ENCODE measurements at regions not wholly inside any gene's neighbourhood (a gene's known extent, or its start where the extent isn't known, plus 50 kb on each side); places are given as distances from the start of the nearest gene placed in this dataset.

DNA sequence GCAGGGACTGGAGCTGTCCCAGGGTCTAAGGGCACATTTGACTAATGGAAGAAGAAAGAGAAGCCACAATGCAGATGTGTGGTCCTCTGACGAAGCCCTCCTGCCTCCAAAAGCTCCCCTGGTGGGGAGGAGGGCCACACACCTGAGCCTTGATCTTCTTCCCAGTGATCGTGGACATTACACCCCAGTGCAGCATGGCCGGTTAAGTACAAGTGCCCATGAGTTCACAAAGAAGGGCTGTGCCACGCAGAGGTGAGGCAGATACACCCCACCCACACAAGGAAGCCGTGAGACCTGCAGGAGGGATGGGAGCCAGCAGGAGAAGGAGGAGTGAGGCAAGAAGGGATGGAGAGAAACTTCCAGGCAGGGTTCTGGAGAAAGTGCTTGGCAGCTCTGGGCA, 199.0 kb upstream of the MVB12B start (continued):
- TF ChIP-seq, protein P1, sequence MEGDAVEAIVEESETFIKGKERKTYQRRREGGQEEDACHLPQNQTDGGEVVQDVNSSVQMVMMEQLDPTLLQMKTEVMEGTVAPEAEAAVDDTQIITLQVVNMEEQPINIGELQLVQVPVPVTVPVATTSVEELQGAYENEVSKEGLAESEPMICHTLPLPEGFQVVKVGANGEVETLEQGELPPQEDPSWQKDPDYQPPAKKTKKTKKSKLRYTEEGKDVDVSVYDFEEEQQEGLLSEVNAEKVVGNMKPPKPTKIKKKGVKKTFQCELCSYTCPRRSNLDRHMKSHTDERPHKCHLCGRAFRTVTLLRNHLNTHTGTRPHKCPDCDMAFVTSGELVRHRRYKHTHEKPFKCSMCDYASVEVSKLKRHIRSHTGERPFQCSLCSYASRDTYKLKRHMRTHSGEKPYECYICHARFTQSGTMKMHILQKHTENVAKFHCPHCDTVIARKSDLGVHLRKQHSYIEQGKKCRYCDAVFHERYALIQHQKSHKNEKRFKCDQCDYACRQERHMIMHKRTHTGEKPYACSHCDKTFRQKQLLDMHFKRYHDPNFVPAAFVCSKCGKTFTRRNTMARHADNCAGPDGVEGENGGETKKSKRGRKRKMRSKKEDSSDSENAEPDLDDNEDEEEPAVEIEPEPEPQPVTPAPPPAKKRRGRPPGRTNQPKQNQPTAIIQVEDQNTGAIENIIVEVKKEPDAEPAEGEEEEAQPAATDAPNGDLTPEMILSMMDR (IDR thresholded peaks at IDR 0.05; ENCODE audit: low read depth, low read length, missing input control) = no peak

DNA sequence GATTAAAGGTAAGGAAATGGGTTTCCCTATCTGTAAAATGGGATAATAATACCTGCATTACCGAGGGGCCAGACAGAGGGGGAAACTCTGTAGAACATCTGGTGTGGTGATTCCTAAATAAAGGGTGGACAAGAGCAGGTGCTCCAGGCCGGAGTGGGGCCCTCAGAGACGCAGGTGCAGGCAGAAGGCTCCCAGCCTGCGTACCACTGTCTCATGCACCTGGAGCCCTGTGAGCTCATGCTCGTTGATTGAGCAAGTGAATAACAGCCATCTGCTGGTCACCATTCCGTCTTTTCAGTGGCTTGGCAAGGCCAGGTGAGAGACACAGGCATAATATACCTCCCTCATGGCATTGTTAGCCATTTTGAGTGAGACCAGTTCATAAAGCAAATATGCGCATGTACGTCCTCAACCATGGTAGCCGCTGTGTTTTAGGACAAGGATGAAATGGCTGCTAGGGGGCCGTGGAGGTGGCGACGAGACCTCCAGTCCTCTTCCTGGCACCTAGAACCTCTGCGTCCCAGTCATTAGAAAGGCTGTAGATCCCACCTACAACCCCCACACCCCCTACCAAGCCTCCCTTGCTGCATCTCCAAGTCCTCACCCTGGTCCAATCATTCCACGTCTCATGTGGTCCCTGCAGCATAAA, 198.0 kb upstream of the MVB12B start:
- H3K4me3 ChIP-seq (ENCODE audit: low read depth in 1 of 3, low read length in 3 of 3) = no peak overlapping the region
- no peaks in the 10 kb centered on the region for H3K36me3 ChIP-seq (ENCODE audit: control insufficient read depth in 4 of 4, insufficient read depth in 3 of 4, low read depth in 1 of 4, low read length in 3 of 4)
- no peak overlapping the region for H3K27ac ChIP-seq (ENCODE audit: low read depth in 1 of 2, low read length in 2 of 2)
- TF ChIP-seq NR2F2 (IDR thresholded peaks at IDR 0.05) (no peak), JUND (IDR thresholded peaks at IDR 0.05) (no peak), HNF4A (conservative IDR thresholded peaks at IDR 0.05) (no peak), TAF1 (conservative IDR thresholded peaks at IDR 0.05) (no peak)
- TF ChIP-seq, protein P2, sequence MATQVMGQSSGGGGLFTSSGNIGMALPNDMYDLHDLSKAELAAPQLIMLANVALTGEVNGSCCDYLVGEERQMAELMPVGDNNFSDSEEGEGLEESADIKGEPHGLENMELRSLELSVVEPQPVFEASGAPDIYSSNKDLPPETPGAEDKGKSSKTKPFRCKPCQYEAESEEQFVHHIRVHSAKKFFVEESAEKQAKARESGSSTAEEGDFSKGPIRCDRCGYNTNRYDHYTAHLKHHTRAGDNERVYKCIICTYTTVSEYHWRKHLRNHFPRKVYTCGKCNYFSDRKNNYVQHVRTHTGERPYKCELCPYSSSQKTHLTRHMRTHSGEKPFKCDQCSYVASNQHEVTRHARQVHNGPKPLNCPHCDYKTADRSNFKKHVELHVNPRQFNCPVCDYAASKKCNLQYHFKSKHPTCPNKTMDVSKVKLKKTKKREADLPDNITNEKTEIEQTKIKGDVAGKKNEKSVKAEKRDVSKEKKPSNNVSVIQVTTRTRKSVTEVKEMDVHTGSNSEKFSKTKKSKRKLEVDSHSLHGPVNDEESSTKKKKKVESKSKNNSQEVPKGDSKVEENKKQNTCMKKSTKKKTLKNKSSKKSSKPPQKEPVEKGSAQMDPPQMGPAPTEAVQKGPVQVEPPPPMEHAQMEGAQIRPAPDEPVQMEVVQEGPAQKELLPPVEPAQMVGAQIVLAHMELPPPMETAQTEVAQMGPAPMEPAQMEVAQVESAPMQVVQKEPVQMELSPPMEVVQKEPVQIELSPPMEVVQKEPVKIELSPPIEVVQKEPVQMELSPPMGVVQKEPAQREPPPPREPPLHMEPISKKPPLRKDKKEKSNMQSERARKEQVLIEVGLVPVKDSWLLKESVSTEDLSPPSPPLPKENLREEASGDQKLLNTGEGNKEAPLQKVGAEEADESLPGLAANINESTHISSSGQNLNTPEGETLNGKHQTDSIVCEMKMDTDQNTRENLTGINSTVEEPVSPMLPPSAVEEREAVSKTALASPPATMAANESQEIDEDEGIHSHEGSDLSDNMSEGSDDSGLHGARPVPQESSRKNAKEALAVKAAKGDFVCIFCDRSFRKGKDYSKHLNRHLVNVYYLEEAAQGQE (IDR thresholded peaks at IDR 0.05) = no peak
- TF ChIP-seq, protein P3, sequence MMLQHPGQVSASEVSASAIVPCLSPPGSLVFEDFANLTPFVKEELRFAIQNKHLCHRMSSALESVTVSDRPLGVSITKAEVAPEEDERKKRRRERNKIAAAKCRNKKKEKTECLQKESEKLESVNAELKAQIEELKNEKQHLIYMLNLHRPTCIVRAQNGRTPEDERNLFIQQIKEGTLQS (IDR thresholded peaks at IDR 0.05) = no peak
- TF ChIP-seq, protein P4, sequence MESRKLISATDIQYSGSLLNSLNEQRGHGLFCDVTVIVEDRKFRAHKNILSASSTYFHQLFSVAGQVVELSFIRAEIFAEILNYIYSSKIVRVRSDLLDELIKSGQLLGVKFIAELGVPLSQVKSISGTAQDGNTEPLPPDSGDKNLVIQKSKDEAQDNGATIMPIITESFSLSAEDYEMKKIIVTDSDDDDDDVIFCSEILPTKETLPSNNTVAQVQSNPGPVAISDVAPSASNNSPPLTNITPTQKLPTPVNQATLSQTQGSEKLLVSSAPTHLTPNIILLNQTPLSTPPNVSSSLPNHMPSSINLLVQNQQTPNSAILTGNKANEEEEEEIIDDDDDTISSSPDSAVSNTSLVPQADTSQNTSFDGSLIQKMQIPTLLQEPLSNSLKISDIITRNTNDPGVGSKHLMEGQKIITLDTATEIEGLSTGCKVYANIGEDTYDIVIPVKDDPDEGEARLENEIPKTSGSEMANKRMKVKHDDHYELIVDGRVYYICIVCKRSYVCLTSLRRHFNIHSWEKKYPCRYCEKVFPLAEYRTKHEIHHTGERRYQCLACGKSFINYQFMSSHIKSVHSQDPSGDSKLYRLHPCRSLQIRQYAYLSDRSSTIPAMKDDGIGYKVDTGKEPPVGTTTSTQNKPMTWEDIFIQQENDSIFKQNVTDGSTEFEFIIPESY (IDR thresholded peaks at IDR 0.05) = no peak
- no peak overlapping the region for H3K9ac ChIP-seq (ENCODE audit: low read depth in 1 of 2, low read length in 2 of 2)
- DNase-seq (ENCODE audit: low spot score) = peak; percentile 16
- H3K27me3 ChIP-seq (ENCODE audit: control insufficient read depth in 4 of 4, insufficient read depth in 4 of 4, low read length in 3 of 4) = no peaks in the 10 kb centered on the region
- peaks cover 0 to 7% (median 0%) of the 10 kb centered on the region in 4 donors for H3K9me3 ChIP-seq (ENCODE audit: control insufficient read depth in 4 of 4, low read length in 3 of 4)
- 86% methylated on average over 14 of the region's 14 CpGs for WGBS
- no peaks in the 10 kb centered on the region for H3K4me1 ChIP-seq (ENCODE audit: control insufficient read depth in 4 of 4, insufficient read depth in 4 of 4, low read length in 3 of 4)

DNA sequence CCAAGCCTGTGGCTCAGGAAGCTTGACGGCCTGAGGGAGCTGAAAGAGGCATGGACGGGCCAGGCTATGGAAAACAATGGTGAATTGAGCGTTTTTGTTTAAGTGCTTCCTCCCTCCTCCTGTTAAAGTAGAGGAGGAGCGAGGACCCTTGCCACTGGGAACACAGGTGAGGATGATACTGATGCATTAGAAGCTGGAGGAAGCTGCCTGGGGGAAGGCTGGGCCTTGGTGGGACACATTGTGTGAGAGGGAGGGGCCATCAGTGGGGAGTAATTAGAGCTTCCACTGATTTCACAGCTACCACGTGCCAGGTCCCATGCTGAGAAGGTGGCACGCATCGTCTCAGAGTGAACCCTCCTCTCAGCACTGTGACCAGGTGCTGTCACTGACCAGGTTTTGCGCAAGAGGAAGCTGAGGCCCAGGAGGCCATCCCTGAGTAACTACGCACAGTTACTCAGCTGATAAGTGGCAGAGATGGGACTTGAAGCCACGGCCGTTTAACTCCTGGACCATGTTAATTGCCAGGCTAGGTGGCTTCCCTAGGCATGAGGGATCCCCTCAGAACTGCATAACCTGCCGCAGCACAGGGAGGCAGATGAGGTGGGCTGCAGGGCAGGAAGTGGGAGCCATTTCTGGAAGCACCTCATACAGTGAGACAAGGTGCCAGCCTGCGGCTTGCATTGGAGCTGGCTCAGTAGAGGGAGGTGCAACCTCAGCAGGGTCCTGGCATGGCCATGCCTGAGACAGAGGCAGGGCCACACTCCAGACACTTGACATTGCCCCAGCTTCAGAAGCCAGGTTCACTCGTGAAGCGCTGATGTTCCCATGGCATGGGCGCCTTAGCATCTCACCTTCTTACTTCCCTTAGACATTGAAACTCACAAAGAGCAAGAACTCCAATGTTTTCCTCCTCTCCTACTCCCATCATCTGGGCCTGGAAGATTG, 195.3 kb upstream of the MVB12B start:
- Histone ChIP-seq H3K4me1 (ENCODE audit: control insufficient read depth in 4 of 4, insufficient read depth in 4 of 4, low read length in 3 of 4) (no peaks in the 10 kb centered on the region), H3K27me3 (ENCODE audit: control insufficient read depth in 4 of 4, insufficient read depth in 4 of 4, low read length in 3 of 4) (no peaks in the 10 kb centered on the region), H3K36me3 (ENCODE audit: control insufficient read depth in 4 of 4, insufficient read depth in 3 of 4, low read depth in 1 of 4, low read length in 3 of 4) (no peaks in the 10 kb centered on the region), H3K9me3 (ENCODE audit: control insufficient read depth in 4 of 4, low read length in 3 of 4) (peaks cover 0 to 7% (median 0%) of the 10 kb centered on the region in 4 donors), H3K4me3 (ENCODE audit: low read depth in 1 of 3, low read length in 3 of 3) (no peak overlapping the region), H3K9ac (ENCODE audit: low read depth in 1 of 2, low read length in 2 of 2) (no peak overlapping the region), H3K27ac (ENCODE audit: low read depth in 1 of 2, low read length in 2 of 2) (no peak overlapping the region)
- DNase-seq (ENCODE audit: low spot score) = peak; percentile 16
- WGBS = 81% methylated on average over 16 of the region's 16 CpGs
- TF ChIP-seq FOXA2 (IDR thresholded peaks at IDR 0.05) (no peak), RXRA (IDR thresholded peaks at IDR 0.05) (no peak), SP1 (IDR thresholded peaks at IDR 0.05) (no peak), JUND (IDR thresholded peaks at IDR 0.05) (no peak), FOXA1 (IDR thresholded peaks at IDR 0.05) (no peak), HNF4A (conservative IDR thresholded peaks at IDR 0.05) (no peak), RAD21 (IDR thresholded peaks at IDR 0.05) (no peak), EGR1 (IDR thresholded peaks at IDR 0.05; ENCODE audit: low read depth in 2 of 2) (no peak)
- TF ChIP-seq, protein P5, sequence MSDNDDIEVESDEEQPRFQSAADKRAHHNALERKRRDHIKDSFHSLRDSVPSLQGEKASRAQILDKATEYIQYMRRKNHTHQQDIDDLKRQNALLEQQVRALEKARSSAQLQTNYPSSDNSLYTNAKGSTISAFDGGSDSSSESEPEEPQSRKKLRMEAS (IDR thresholded peaks at IDR 0.05) = no peak
- TF ChIP-seq, protein P3 (IDR thresholded peaks at IDR 0.05) = no peak
- TF ChIP-seq, protein P2 (IDR thresholded peaks at IDR 0.05) = no peak
